ENCODE measurements at regions not wholly inside any gene's neighbourhood (a gene's known extent, or its start where the extent isn't known, plus 50 kb on each side); places are given as distances from the start of the nearest gene placed in this dataset.

GRCh38 chr20:11027224-11027623 is 353.4 kb upstream of the JAG1 start:
- no peak for TF ChIP-seq CTCF (conservative IDR thresholded peaks at IDR 0.05)
- no peak for TF ChIP-seq EZH2 (IDR thresholded peaks at IDR 0.05; ENCODE audit: low read depth)
